ENCODE measurements at regions not wholly inside any gene's neighbourhood (a gene's known extent, or its start where the extent isn't known, plus 50 kb on each side); places are given as distances from the start of the nearest gene placed in this dataset.
"Not testable (repeated sequence)": the region's sequence is repeated elsewhere in the genome, so short reads cannot be mapped to it uniquely, and the experiment has no call there.

DNA sequence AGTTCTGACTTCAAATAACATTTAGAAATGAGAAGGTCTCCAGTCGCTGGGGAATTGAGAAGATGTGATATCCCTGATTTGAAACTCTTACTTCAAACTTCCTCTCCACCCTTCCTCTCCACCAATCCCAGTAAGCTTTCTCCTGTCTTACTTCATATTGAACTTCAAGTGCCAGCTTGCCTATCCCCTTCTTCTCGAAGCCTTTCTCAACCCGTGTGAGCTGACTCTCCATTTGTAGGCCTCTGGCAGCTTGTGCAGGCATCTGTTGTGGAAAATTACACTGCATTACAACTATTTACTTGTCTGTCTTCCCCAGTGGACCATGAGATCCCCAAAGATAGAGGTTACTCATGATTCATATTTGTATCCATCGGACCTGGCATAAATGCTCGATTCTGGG lies 280.8 kb upstream of the CDH5 start:
- Histone ChIP-seq H2AFZ (ENCODE audit: low read length) (no peak overlapping the region), H3K27me3 (ENCODE audit: control insufficient read depth, insufficient read depth, low read length) (no peaks in the 10 kb centered on the region), H3K79me2 (ENCODE audit: control insufficient read depth, insufficient read depth, low read length) (no peaks in the 10 kb centered on the region), H3K9me3 (ENCODE audit: control insufficient read depth, insufficient read depth, low read depth, low read length) (no peaks in the 10 kb centered on the region), H3K36me3 (ENCODE audit: control insufficient read depth, insufficient read depth, low read length) (no peaks in the 10 kb centered on the region), H3K9ac (ENCODE audit: insufficient read depth, low read length) (no peak overlapping the region), H3K4me1 (ENCODE audit: control insufficient read depth, extremely low read depth, insufficient read depth, low read length) (peaks cover 5% of the 10 kb centered on the region), H4K20me1 (ENCODE audit: control insufficient read depth, extremely low read depth, insufficient read depth, low read length) (no peaks in the 10 kb centered on the region), H3K4me2 (ENCODE audit: extremely low read depth, insufficient read depth, low read length) (no peak overlapping the region), H3K4me3 (replicated peaks in 1 of 4; ENCODE audit: control extremely low read depth in 1 of 4, insufficient read depth in 1 of 4, low read depth in 3 of 4, low read length in 4 of 4) (no peak overlapping the region), H3K27ac (ENCODE audit: insufficient read depth, low read length) (no peak overlapping the region)
- DNase-seq (ENCODE audit: low read depth in 2 of 2) = no peak
- no peak for TF ChIP-seq EZH2 (IDR thresholded peaks at IDR 0.05; ENCODE audit: low read length, missing control alignments)
- no peak for TF ChIP-seq CTCF (conservative IDR thresholded peaks at IDR 0.05 in 1 of 2, IDR thresholded peaks at IDR 0.05 in 1 of 2; ENCODE audit: low read depth in 1 of 2, low read length in 2 of 2)

- H3K4me3 ChIP-seq (replicated peaks in 1 of 4; ENCODE audit: control extremely low read depth in 1 of 4, insufficient read depth in 1 of 4, low read depth in 3 of 4, low read length in 4 of 4); H3K79me2 ChIP-seq (ENCODE audit: control insufficient read depth, insufficient read depth, low read length); H3K27ac ChIP-seq (ENCODE audit: insufficient read depth, low read length); H4K20me1 ChIP-seq (ENCODE audit: control insufficient read depth, extremely low read depth, insufficient read depth, low read length); H3K4me2 ChIP-seq (ENCODE audit: extremely low read depth, insufficient read depth, low read length); H2AFZ ChIP-seq (ENCODE audit: low read length); H3K27me3 ChIP-seq (ENCODE audit: control insufficient read depth, insufficient read depth, low read length); H3K4me1 ChIP-seq (ENCODE audit: control insufficient read depth, extremely low read depth, insufficient read depth, low read length); H3K9ac ChIP-seq (ENCODE audit: insufficient read depth, low read length); H3K9me3 ChIP-seq (ENCODE audit: control insufficient read depth, insufficient read depth, low read depth, low read length); H3K36me3 ChIP-seq (ENCODE audit: control insufficient read depth, insufficient read depth, low read length): not testable (repeated sequence)
- DNase-seq (ENCODE audit: low read depth in 2 of 2) = peak in 1 of 2 donors; percentile 81
These were observed 281.8 kb upstream of the CDH5 start for GRCh38 chr16:66084731-66085130.

GRCh38 chr16:66084306-66084705 lies 282.2 kb upstream of the CDH5 start:
- no peaks in the 10 kb centered on the region for H3K9me3 ChIP-seq (ENCODE audit: control insufficient read depth, insufficient read depth, low read depth, low read length)
- H3K27ac ChIP-seq (ENCODE audit: insufficient read depth, low read length) = no peak overlapping the region
- no peaks in the 10 kb centered on the region for H3K79me2 ChIP-seq (ENCODE audit: control insufficient read depth, insufficient read depth, low read length)
- no peaks in the 10 kb centered on the region for H3K27me3 ChIP-seq (ENCODE audit: control insufficient read depth, insufficient read depth, low read length)
- H3K4me2 ChIP-seq (ENCODE audit: extremely low read depth, insufficient read depth, low read length) = no peak overlapping the region
- H3K4me3 ChIP-seq (replicated peaks in 1 of 4; ENCODE audit: control extremely low read depth in 1 of 4, insufficient read depth in 1 of 4, low read depth in 3 of 4, low read length in 4 of 4) = no peak overlapping the region
- peak in 1 of 2 donors; percentile 29 for DNase-seq (ENCODE audit: low read depth in 2 of 2)
- no peak overlapping the region for H3K9ac ChIP-seq (ENCODE audit: insufficient read depth, low read length)
- no peak for TF ChIP-seq CTCF (conservative IDR thresholded peaks at IDR 0.05 in 1 of 2, IDR thresholded peaks at IDR 0.05 in 1 of 2; ENCODE audit: low read depth in 1 of 2, low read length in 2 of 2)
- no peak for TF ChIP-seq EZH2 (IDR thresholded peaks at IDR 0.05; ENCODE audit: low read length, missing control alignments)
- no peaks in the 10 kb centered on the region for H3K36me3 ChIP-seq (ENCODE audit: control insufficient read depth, insufficient read depth, low read length)
- H3K4me1 ChIP-seq (ENCODE audit: control insufficient read depth, extremely low read depth, insufficient read depth, low read length) = peaks cover 5% of the 10 kb centered on the region
- no peaks in the 10 kb centered on the region for H4K20me1 ChIP-seq (ENCODE audit: control insufficient read depth, extremely low read depth, insufficient read depth, low read length)
- no peak overlapping the region for H2AFZ ChIP-seq (ENCODE audit: low read length)
